ENCODE measurements at regions not wholly inside any gene's neighbourhood (a gene's known extent, or its start where the extent isn't known, plus 50 kb on each side); places are given as distances from the start of the nearest gene placed in this dataset.

DNA sequence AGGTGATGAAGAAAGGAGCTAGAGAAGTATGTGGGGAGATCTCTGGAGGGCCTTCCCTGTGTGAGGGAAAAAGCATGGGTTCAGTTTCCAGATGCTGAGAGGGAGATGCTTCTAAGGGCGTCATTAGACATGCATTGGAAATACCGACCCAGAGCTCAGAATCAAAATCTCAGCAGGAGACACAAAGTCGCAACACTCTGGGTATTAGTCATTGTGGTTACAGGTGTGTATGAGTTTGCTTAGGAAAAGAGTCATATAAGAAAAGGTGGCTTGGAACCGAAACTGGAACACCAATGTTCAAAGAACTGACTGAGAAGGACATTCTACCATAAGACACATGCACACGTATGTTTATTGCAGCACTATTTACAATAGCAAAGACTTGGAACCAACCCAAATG is 477.1 kb downstream of the FBXO15 start:
- BruUV-seq (replicated peaks): no TSS peak
- Histone ChIP-seq H3K79me2 (ENCODE audit: control insufficient read depth, insufficient read depth, low read length) (no peaks in the 10 kb centered on the region), H3K4me1 (ENCODE audit: control insufficient read depth, insufficient read depth, low read length) (no peaks in the 10 kb centered on the region; the same call in 1 of the 2 replicates), H4K20me1 (ENCODE audit: control insufficient read depth, insufficient read depth) (no peaks in the 10 kb centered on the region), H3K27me3 (replicated peaks in 1 of 2; ENCODE audit: control insufficient read depth in 2 of 2, insufficient read depth in 2 of 2, low read length in 1 of 2) (no peaks in the 10 kb centered on the region; a peak in 1 of 4 replicates), H3K9ac (ENCODE audit: control insufficient read depth, insufficient read depth, low read length) (no peak overlapping the region), H3K36me3 (ENCODE audit: control insufficient read depth in 2 of 2, insufficient read depth in 2 of 2, low read length in 1 of 2) (no peaks in the 10 kb centered on the region), H3K4me3 (no peak overlapping the region), H2AFZ (ENCODE audit: control insufficient read depth, low read depth, low read length) (no peak overlapping the region), H3K9me3 (replicated peaks; ENCODE audit: control insufficient read depth, insufficient read depth, low read length) (no peaks in the 10 kb centered on the region), H3K4me2 (ENCODE audit: control insufficient read depth, insufficient read depth) (no peak overlapping the region), H3K27ac (ENCODE audit: control insufficient read depth, insufficient read depth) (no peak overlapping the region)
- FAIRE-seq: no peak
- no peak for DNase-seq (ENCODE audit: low read depth, low spot score)
- WGBS (ENCODE audit: insufficient coverage, insufficient replicate concordance, low lambda C conversion rate, missing lambda C conversion rate): 2% methylated on average over 5 of the region's 5 CpGs
- intact Hi-C loops (cut with micrococcal nuclease; ENCODE audit: unreplicated experiment) (no loop called here), in situ Hi-C loops (cut with MboI) (no loop called here)
- ChIA-PET RAD21 (ENCODE audit: unreplicated experiment) (no interaction called here), POLR2A (no interaction called here), CTCF (no interaction called here), SMC1A (ENCODE audit: uncharacterized antibody, unreplicated experiment) (no interaction called here)
- ATAC-seq: no peak
- 0 out of 2 replicates have a peak, but pooled peaks have one; percentile 35 for TF ChIP-seq MEF2A (IDR thresholded peaks at IDR 0.05; ENCODE audit: insufficient read depth, low read depth, low read length)
- peak; percentile 60; the same call in 1 of the 2 replicates for TF ChIP-seq FOXM1 (IDR thresholded peaks at IDR 0.05; ENCODE audit: low read depth, low read length)
- TF ChIP-seq JUNB (IDR thresholded peaks at IDR 0.05): peak; percentile 90
- TF ChIP-seq TCF12 (IDR thresholded peaks at IDR 0.05; ENCODE audit: low read depth, low read length): peak; percentile 68; the same call in 1 of the 2 replicates
- TF ChIP-seq RAD21 (IDR thresholded peaks at IDR 0.05; ENCODE audit: insufficient read depth, low read depth, low read length): no peak
- no peak for TF ChIP-seq ZNF24 (IDR thresholded peaks at IDR 0.05)
- TF ChIP-seq PAX5 (IDR thresholded peaks at IDR 0.05; ENCODE audit: borderline replicate concordance, low read depth, low read length): 0 out of 2 replicates have a peak, but pooled peaks have one; percentile 24
- peak; percentile 81 for TF ChIP-seq NFIC (IDR thresholded peaks at IDR 0.05; ENCODE audit: low read depth, low read length)
- peak; percentile 76 for TF ChIP-seq ATF2 (IDR thresholded peaks at IDR 0.05; ENCODE audit: low read length)
- TF ChIP-seq, protein P1, sequence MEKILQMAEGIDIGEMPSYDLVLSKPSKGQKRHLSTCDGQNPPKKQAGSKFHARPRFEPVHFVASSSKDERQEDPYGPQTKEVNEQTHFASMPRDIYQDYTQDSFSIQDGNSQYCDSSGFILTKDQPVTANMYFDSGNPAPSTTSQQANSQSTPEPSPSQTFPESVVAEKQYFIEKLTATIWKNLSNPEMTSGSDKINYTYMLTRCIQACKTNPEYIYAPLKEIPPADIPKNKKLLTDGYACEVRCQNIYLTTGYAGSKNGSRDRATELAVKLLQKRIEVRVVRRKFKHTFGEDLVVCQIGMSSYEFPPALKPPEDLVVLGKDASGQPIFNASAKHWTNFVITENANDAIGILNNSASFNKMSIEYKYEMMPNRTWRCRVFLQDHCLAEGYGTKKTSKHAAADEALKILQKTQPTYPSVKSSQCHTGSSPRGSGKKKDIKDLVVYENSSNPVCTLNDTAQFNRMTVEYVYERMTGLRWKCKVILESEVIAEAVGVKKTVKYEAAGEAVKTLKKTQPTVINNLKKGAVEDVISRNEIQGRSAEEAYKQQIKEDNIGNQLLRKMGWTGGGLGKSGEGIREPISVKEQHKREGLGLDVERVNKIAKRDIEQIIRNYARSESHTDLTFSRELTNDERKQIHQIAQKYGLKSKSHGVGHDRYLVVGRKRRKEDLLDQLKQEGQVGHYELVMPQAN (conservative IDR thresholded peaks at IDR 0.05): no peak
- peak; percentile 96 for TF ChIP-seq RUNX3 (IDR thresholded peaks at IDR 0.05; ENCODE audit: low read length)
- TF ChIP-seq CBFB (IDR thresholded peaks at IDR 0.05; ENCODE audit: low read depth): 0 out of 2 replicates have a peak, but pooled peaks have one; percentile 54
- peak; percentile 80 for TF ChIP-seq IRF4 (IDR thresholded peaks at IDR 0.05; ENCODE audit: low read depth, low read length)
- no peak for TF ChIP-seq YBX1 (IDR thresholded peaks at IDR 0.05)
- no peak for TF ChIP-seq SKIL (IDR thresholded peaks at IDR 0.05; ENCODE audit: low read depth, poor library complexity, severe bottlenecking)
- TF ChIP-seq TCF7 (IDR thresholded peaks at IDR 0.05; ENCODE audit: borderline replicate concordance): peak; percentile 76
- 0 out of 2 replicates have a peak, but pooled peaks have one; percentile 50 for TF ChIP-seq MTA3 (IDR thresholded peaks at IDR 0.05; ENCODE audit: borderline replicate concordance, low read length)
- TF ChIP-seq EED (IDR thresholded peaks at IDR 0.05; ENCODE audit: low read depth): peak; percentile 73
- peak; percentile 39; the same call in 1 of the 2 replicates for TF ChIP-seq BCL11A (IDR thresholded peaks at IDR 0.05; ENCODE audit: low read depth, low read length)
- no peak for TF ChIP-seq E4F1 (IDR thresholded peaks at IDR 0.05; ENCODE audit: borderline replicate concordance, partially characterized antibody)
